ENCODE measurements at regions not wholly inside any gene's neighbourhood (a gene's known extent, or its start where the extent isn't known, plus 50 kb on each side); places are given as distances from the start of the nearest gene placed in this dataset.

DNA sequence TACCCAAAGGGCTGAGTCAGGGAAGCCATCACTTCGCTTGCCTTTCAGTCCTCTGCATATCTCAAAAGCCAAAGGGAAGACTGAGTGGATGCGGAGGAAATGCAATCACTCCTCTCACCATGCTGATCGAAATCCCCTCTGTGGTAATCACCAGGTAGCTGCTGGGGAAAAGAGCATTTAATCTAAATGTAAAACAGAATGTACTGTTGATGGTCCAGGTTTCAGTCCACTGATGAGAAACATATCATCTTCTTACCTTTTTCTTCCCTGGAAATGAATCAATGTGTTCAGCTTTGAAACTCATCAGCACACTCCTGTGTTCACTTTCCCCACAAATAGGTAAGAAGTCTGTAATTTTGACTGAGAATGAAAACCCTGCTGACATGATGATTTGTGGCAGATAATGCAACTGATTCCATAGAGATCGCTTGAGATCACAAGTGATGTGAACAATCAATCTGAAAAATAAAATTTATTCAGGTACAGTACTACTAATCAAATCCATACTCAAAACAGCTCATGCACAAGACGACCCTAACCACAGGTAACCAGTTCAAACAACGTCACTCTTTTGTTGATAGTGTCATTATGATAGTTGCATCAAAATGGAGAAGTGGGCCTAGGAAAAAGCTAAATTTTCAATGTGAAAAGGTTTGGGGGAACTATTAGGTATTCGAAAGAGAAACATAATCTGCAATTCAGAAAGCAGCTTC lies 454.0 kb upstream of the RGMB start:
- TF ChIP-seq ZNF747 (tag by site-specific recombination; IDR thresholded peaks at IDR 0.05) (no peak), WT1 (tag by site-specific recombination; IDR thresholded peaks at IDR 0.05) (no peak), ZNF175 (tag by site-specific recombination; IDR thresholded peaks at IDR 0.05) (no peak), ZNF664 (tag by site-specific recombination; IDR thresholded peaks at IDR 0.05) (no peak), HOXA7 (CRISPR knock-in tag; IDR thresholded peaks at IDR 0.05; ENCODE audit: borderline replicate concordance) (no peak)
- TF ChIP-seq, protein P1, sequence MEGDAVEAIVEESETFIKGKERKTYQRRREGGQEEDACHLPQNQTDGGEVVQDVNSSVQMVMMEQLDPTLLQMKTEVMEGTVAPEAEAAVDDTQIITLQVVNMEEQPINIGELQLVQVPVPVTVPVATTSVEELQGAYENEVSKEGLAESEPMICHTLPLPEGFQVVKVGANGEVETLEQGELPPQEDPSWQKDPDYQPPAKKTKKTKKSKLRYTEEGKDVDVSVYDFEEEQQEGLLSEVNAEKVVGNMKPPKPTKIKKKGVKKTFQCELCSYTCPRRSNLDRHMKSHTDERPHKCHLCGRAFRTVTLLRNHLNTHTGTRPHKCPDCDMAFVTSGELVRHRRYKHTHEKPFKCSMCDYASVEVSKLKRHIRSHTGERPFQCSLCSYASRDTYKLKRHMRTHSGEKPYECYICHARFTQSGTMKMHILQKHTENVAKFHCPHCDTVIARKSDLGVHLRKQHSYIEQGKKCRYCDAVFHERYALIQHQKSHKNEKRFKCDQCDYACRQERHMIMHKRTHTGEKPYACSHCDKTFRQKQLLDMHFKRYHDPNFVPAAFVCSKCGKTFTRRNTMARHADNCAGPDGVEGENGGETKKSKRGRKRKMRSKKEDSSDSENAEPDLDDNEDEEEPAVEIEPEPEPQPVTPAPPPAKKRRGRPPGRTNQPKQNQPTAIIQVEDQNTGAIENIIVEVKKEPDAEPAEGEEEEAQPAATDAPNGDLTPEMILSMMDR (tag by site-specific recombination; IDR thresholded peaks at IDR 0.05): no peak
